A673 (cell line): ENCODE measurements at regions not wholly inside any gene's neighbourhood (a gene's known extent, or its start where the extent isn't known, plus 50 kb on each side); places are given as distances from the start of the nearest gene placed in this dataset.
A peak's percentile ranks its signal among the peaks of the same experiment; 100 is the strongest.

Experiments
- BruUV-seq: library from RNA; stranded (reverse); fragments of 400-500 nt; replicated peaks from 2 replicates; lab custom pipeline; 2021; lab: Mats Ljungman, UMichigan
- CTCF ChIA-PET: fragments of 300-600 bp; sonication (Branson Sonifier 250); formaldehyde crosslinking; loops from one replicate; lab custom pipeline; 2022; ENCODE audit warnings: antibody characterized with exemption; lab: Charles Lee
- POLR2A ChIA-PET: fragments of 300-600 bp; sonication (Branson Sonifier 250); formaldehyde crosslinking; loops from one replicate; lab custom pipeline; 2022; ENCODE audit warnings: antibody characterized with exemption; ENCODE audit not compliant: low non-redundant PET; lab: Charles Lee
- DNase-seq: peaks from one replicate; pipeline ENCODE4 v3.0.0-alpha.2; 2015; ENCODE audit warnings: low spot score
- H3K27ac ChIP-seq: fragments of 200-600 bp; sonication (generic); 2 replicates; pipeline ENCODE4 v1.5.1; 2016; ENCODE audit warnings: mixed run types, low read depth, mild to moderate bottlenecking, mixed read lengths, antibody characterized with exemption, low read length; ENCODE audit not compliant: poor library complexity, severe bottlenecking
- H3K27me3 ChIP-seq: fragments of 200-600 bp; sonication (generic); replicated peaks from 2 replicates; pipeline ENCODE4 v1.6.1; 2017; ENCODE audit warnings: mixed run types, low read depth, mild to moderate bottlenecking, mixed read lengths, antibody characterized with exemption, low read length; ENCODE audit not compliant: insufficient read depth, poor library complexity
- H3K36me3 ChIP-seq: fragments of 200-600 bp; sonication (generic); 2 replicates; pipeline ENCODE4 v1.6.1; 2016; ENCODE audit warnings: mixed run types, mild to moderate bottlenecking, mixed read lengths, antibody characterized with exemption, low read length; ENCODE audit not compliant: insufficient read depth, poor library complexity, severe bottlenecking
- H3K4me1 ChIP-seq: fragments of 200-600 bp; sonication (generic); 2 replicates; pipeline ENCODE4 v1.6.1; 2017; ENCODE audit warnings: mixed run types, mild to moderate bottlenecking, mixed read lengths, antibody characterized with exemption, low read length; ENCODE audit not compliant: insufficient read depth, poor library complexity, severe bottlenecking
- H3K4me3 ChIP-seq: fragments of 200-600 bp; sonication (generic); 2 replicates; pipeline ENCODE4 v1.5.1; 2016; ENCODE audit warnings: low read depth, mixed run types, mild to moderate bottlenecking, mixed read lengths, low read length; ENCODE audit not compliant: poor library complexity, severe bottlenecking
- H3K9me3 ChIP-seq: fragments of 200-600 bp; sonication (generic); 2 replicates; pipeline ENCODE4 v1.6.1; 2016; ENCODE audit warnings: mixed run types, low read depth, mild to moderate bottlenecking, mixed read lengths, antibody characterized with exemption, low read length; ENCODE audit not compliant: poor library complexity, severe bottlenecking
- CTCF ChIP-seq: fragments of 300-800, 200-600 bp; sonication (generic); conservative IDR thresholded peaks from 2 replicates; pipeline ENCODE4 v1.5.1; 2017; ENCODE audit warnings: low read depth, mild to moderate bottlenecking, antibody characterized with exemption, low read length, moderate library complexity, mixed read lengths
- EZH2 ChIP-seq: fragments of 200-600 bp; sonication (generic); IDR thresholded peaks from 2 replicates; pipeline ENCODE4 v1.6.1; 2017; ENCODE audit warnings: borderline replicate concordance, low read depth, mild to moderate bottlenecking, mixed read lengths, antibody characterized with exemption, low read length; ENCODE audit not compliant: poor library complexity, severe bottlenecking
- intact Hi-C: fragments of 100-400 bp; cut with micrococcal nuclease; formaldehyde crosslinking; loops from one replicate; pipeline ENCODE4 v1.10.0; 2022; ENCODE audit not compliant: unreplicated experiment

GRCh38 chr7:113796557-113796956 lies 122.3 kb downstream of the PPP1R3A start:
- no peaks in the 10 kb centered on the region for H3K9me3 ChIP-seq
- no peaks in the 10 kb centered on the region for H3K27me3 ChIP-seq
- intact Hi-C loops: no loop called here
- BruUV-seq: no TSS peak
- DNase-seq: peak; percentile 1
- ChIA-PET POLR2A (no interaction called here), CTCF (no interaction called here)
- no peaks in the 10 kb centered on the region for H3K36me3 ChIP-seq
- H3K4me3 ChIP-seq: no peak overlapping the region
- H3K27ac ChIP-seq: no peak overlapping the region
- TF ChIP-seq CTCF (no peak), EZH2 (no peak)
- H3K4me1 ChIP-seq: no peaks in the 10 kb centered on the region

GRCh38 chr7:113794573-113794972 lies 124.2 kb downstream of the PPP1R3A start:
- TF ChIP-seq CTCF: no peak
- no TSS peak for BruUV-seq

DNA sequence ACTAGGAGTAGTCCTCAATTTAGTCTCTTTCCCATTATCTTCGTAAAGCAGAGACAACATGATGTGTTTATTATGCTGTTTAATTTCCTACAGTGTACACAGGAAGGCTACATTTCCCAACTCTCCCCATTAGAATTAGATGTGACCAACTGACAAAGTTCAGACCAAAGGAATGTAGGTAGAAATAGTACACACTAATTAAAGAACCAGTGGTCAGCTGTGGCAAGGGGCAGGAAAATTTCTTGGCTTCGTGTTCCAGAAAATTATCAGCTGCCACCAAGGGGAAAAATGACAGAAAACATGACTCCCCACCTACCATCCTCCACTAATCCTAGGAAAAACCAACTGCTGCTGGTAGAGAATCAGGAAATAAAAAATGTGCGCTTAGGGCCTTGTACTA lies 125.6 kb downstream of the PPP1R3A start:
- no peaks in the 10 kb centered on the region for H3K4me1 ChIP-seq
- H3K27me3 ChIP-seq: no peaks in the 10 kb centered on the region
- CTCF ChIA-PET: no interaction called here
- POLR2A ChIA-PET: no interaction called here
- no peak overlapping the region for H3K4me3 ChIP-seq
- no peak overlapping the region for H3K27ac ChIP-seq
- H3K9me3 ChIP-seq: no peaks in the 10 kb centered on the region
- intact Hi-C loops: no loop called here
- BruUV-seq: no TSS peak
- no peaks in the 10 kb centered on the region for H3K36me3 ChIP-seq
- DNase-seq: no peak
- TF ChIP-seq CTCF: no peak
- no peak for TF ChIP-seq EZH2

More at GRCh38 chr7:113794573-113794972, 124.2 kb downstream of the PPP1R3A start:
- POLR2A ChIA-PET: no interaction called here
- intact Hi-C loops: no loop called here
- Histone ChIP-seq H3K36me3 (no peaks in the 10 kb centered on the region), H3K4me3 (no peak overlapping the region), H3K27ac (no peak overlapping the region), H3K9me3 (no peaks in the 10 kb centered on the region), H3K27me3 (no peaks in the 10 kb centered on the region), H3K4me1 (no peaks in the 10 kb centered on the region)
- no peak for DNase-seq
- CTCF ChIA-PET: no interaction called here
